ENCODE measurements at regions not wholly inside any gene's neighbourhood (a gene's known extent, or its start where the extent isn't known, plus 50 kb on each side); places are given as distances from the start of the nearest gene placed in this dataset.
"Not testable (repeated sequence)": the region's sequence is repeated elsewhere in the genome, so short reads cannot be mapped to it uniquely, and the experiment has no call there.

DNA sequence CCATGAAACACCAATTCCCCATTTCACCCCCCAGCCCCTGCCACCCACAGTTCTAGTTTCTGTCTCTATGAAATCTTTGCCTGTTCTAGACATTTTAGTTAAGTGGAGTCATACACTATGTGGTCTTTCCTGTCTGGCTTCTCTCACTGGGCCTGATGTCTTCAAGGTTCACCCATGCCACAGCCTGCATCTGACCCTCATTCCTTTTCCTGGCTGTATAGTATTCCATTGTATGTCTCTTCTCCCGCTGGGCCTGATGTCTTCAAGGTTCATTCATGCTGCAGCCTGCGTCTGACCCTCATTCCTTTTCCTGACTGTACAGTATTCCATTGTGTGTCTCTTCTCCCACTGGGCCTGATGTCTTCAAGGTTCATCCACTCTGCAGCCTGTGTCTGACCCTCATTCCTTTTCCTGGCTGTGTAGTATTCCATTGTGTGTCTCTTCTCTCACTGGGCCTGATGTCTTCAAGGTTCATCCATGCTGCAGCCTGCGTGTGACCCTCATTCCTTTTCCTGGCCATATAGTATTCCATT lies 191.7 kb downstream of the CRLF2 start:
- Histone ChIP-seq H3K4me2 (ENCODE audit: unreplicated experiment) (no peak overlapping the region), H3K4me1 (ENCODE audit: insufficient read depth) (no peaks in the 10 kb centered on the region), H3K9ac (no peak overlapping the region), H3K27me3 (replicated peaks; ENCODE audit: insufficient read depth) (no peaks in the 10 kb centered on the region), H3K9me3 (ENCODE audit: low read depth) (no peaks in the 10 kb centered on the region), H3K27ac (no peak overlapping the region), H3K36me3 (ENCODE audit: low read depth) (no peaks in the 10 kb centered on the region), H3F3A (ENCODE audit: insufficient read depth) (no peaks in the 10 kb centered on the region), H3K79me2 (ENCODE audit: insufficient read depth) (no peaks in the 10 kb centered on the region), H3K4me3 (no peak overlapping the region), H2AFZ (no peak overlapping the region), H3K9me2 (ENCODE audit: insufficient read depth) (no peaks in the 10 kb centered on the region), H4K20me1 (ENCODE audit: insufficient read depth) (no peaks in the 10 kb centered on the region)
- TF ChIP-seq EZH2phosphoT487 (IDR thresholded peaks at IDR 0.05; ENCODE audit: insufficient read depth, low read depth) (no peak), EZH2 (IDR thresholded peaks at IDR 0.05; ENCODE audit: insufficient read depth, poor library complexity, severe bottlenecking) (no peak)
- no peak for DNase-seq
- in situ Hi-C loops (cut with MboI), result no loop called here
- WGBS, 2 experiments (ENCODE audit: low coverage in 1 of 2, low lambda C conversion rate in 2 of 2, missing lambda C conversion rate in 2 of 2), result 69 to 71% methylated on average over 3 of the region's 3 CpGs

DNA sequence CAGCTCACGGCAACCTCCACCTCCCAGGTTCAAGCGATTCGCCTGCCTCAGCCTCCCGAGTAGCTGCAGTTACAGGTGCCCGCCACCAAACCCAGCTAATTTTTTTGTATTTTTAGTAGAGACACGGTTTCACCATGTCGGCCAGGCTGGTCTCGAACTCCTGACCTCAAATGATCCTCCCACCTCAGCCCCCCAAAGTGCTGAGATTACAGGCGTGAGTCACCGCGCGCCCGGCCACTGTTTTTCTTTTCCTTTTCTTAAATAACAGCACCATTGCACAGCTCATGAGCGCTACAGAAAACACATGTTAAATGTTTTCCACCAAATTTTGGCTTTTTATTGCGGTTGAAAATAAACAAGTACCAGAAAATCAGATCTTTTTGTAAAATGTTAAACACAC lies 195.5 kb downstream of the CRLF2 start:
- in situ Hi-C loops (cut with MboI); H4K20me1 ChIP-seq (ENCODE audit: insufficient read depth); H3K9ac ChIP-seq; H3K27ac ChIP-seq; DNase-seq; H3K9me2 ChIP-seq (ENCODE audit: insufficient read depth); H3K4me2 ChIP-seq (ENCODE audit: unreplicated experiment); H3K9me3 ChIP-seq (ENCODE audit: low read depth); H3K36me3 ChIP-seq (ENCODE audit: low read depth); H3K4me1 ChIP-seq (ENCODE audit: insufficient read depth); H3F3A ChIP-seq (ENCODE audit: insufficient read depth); H2AFZ ChIP-seq; H3K79me2 ChIP-seq (ENCODE audit: insufficient read depth); H3K4me3 ChIP-seq; H3K27me3 ChIP-seq (replicated peaks; ENCODE audit: insufficient read depth): not testable (repeated sequence)
- 76 to 78% methylated on average over 15 of the region's 15 CpGs for WGBS, 2 experiments (ENCODE audit: low coverage in 1 of 2, low lambda C conversion rate in 2 of 2, missing lambda C conversion rate in 2 of 2)

DNA sequence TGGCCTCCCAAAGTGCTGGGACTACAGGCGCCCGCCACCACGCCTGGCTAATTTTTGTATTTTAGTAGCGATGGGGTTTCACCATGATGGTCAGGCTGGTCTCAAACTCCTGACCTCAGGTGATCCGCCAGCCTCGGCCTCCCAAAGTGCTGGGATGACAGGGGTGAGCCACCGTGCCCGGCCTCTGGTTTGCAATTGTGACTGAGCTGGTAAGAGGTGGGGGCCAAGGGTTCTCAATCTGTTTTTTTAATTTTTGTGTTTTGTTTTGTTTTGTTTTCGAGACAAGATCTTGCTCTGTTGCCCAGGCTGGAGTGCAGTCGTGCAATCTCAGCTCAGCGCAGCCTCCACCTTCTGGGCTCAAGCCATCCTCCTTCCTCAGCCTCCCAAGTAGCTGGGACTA lies 196.2 kb downstream of the CRLF2 start:
- WGBS, 2 experiments (ENCODE audit: low coverage in 1 of 2, low lambda C conversion rate in 2 of 2, missing lambda C conversion rate in 2 of 2), result 56 to 70% methylated on average over 11 of the region's 11 CpGs
- H3K9me2 ChIP-seq (ENCODE audit: insufficient read depth), result not testable (repeated sequence)

DNA sequence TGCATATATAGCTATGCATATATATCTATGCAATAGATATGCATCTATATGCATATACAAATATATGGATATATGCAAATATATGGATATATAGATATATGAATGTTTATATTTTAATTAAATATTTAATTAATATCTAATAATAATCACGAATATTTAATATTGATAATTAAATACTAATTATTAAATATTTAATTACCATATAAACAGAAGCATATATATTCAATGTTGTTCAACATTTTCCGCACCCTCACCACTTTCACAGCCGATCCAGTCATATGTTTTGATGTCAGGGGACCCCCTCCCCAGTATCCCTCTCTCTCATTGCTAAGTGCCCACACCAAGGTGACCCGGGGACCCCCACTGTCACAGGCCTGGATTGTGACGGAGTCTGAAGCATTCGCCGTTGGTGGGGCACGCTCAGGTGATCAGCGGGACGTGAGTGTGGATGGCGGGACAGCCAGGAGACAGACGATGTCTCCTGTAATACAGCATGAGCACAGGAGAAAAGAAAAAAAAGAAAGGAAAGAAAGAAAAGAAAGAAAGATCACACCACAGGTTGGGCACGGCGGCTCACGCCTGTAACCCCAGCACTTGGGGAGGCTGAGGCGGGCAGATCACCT lies 199.7 kb downstream of the CRLF2 start:
- Histone ChIP-seq H3K9ac (no peak overlapping the region), H3K36me3 (ENCODE audit: low read depth) (no peaks in the 10 kb centered on the region), H3K27me3 (replicated peaks; ENCODE audit: insufficient read depth) (no peaks in the 10 kb centered on the region), H3K4me1 (ENCODE audit: insufficient read depth) (no peaks in the 10 kb centered on the region), H2AFZ (no peak overlapping the region), H3K4me2 (ENCODE audit: unreplicated experiment) (no peak overlapping the region), H3K9me2 (ENCODE audit: insufficient read depth) (no peaks in the 10 kb centered on the region), H3K27ac (no peak overlapping the region), H4K20me1 (ENCODE audit: insufficient read depth) (no peaks in the 10 kb centered on the region), H3K4me3 (no peak overlapping the region), H3K9me3 (ENCODE audit: low read depth) (no peaks in the 10 kb centered on the region), H3F3A (ENCODE audit: insufficient read depth) (no peaks in the 10 kb centered on the region), H3K79me2 (ENCODE audit: insufficient read depth) (no peaks in the 10 kb centered on the region)
- TF ChIP-seq EZH2 (IDR thresholded peaks at IDR 0.05; ENCODE audit: insufficient read depth, poor library complexity, severe bottlenecking) (no peak), EZH2phosphoT487 (IDR thresholded peaks at IDR 0.05; ENCODE audit: insufficient read depth, low read depth) (no peak)
- DNase-seq, result no peak
- in situ Hi-C loops (cut with MboI), result no loop called here
- 76 to 79% methylated on average over 15 to 16 of the region's 16 CpGs for WGBS, 2 experiments (ENCODE audit: low coverage in 1 of 2, low lambda C conversion rate in 2 of 2, missing lambda C conversion rate in 2 of 2)

More for the DNA sequence above, 196.2 kb downstream of the CRLF2 start:
- H3K4me1 ChIP-seq (ENCODE audit: insufficient read depth); H3K27ac ChIP-seq; H3K4me3 ChIP-seq; H3F3A ChIP-seq (ENCODE audit: insufficient read depth); H3K9me3 ChIP-seq (ENCODE audit: low read depth); H3K36me3 ChIP-seq (ENCODE audit: low read depth); H2AFZ ChIP-seq; in situ Hi-C loops (cut with MboI); DNase-seq; H3K4me2 ChIP-seq (ENCODE audit: unreplicated experiment); H3K27me3 ChIP-seq (replicated peaks; ENCODE audit: insufficient read depth); H3K79me2 ChIP-seq (ENCODE audit: insufficient read depth); H4K20me1 ChIP-seq (ENCODE audit: insufficient read depth); H3K9ac ChIP-seq: not testable (repeated sequence)

- 59 to 60% methylated on average over 12 of the region's 12 CpGs for WGBS, 2 experiments (ENCODE audit: low coverage in 1 of 2, low lambda C conversion rate in 2 of 2, missing lambda C conversion rate in 2 of 2)
- Histone ChIP-seq H3K4me2 (ENCODE audit: unreplicated experiment) (no peak overlapping the region), H3K36me3 (ENCODE audit: low read depth) (no peaks in the 10 kb centered on the region), H3K9me3 (ENCODE audit: low read depth) (no peaks in the 10 kb centered on the region), H3K27ac (no peak overlapping the region), H3F3A (ENCODE audit: insufficient read depth) (no peaks in the 10 kb centered on the region), H2AFZ (no peak overlapping the region), H3K27me3 (replicated peaks; ENCODE audit: insufficient read depth) (no peaks in the 10 kb centered on the region), H4K20me1 (ENCODE audit: insufficient read depth) (no peaks in the 10 kb centered on the region), H3K79me2 (ENCODE audit: insufficient read depth) (no peaks in the 10 kb centered on the region), H3K9me2 (ENCODE audit: insufficient read depth) (no peaks in the 10 kb centered on the region), H3K4me1 (ENCODE audit: insufficient read depth) (no peaks in the 10 kb centered on the region), H3K4me3 (no peak overlapping the region), H3K9ac (no peak overlapping the region)
- TF ChIP-seq EZH2 (IDR thresholded peaks at IDR 0.05; ENCODE audit: insufficient read depth, poor library complexity, severe bottlenecking) (no peak), EZH2phosphoT487 (IDR thresholded peaks at IDR 0.05; ENCODE audit: insufficient read depth, low read depth) (no peak)
- no peak for DNase-seq
- in situ Hi-C loops (cut with MboI), result no loop called here
Observed at GRCh38 chrX:1011691-1012283, 200.7 kb downstream of the CRLF2 start.
